Pons (tissue), 1 donor: ENCODE measurements at regions not wholly inside any gene's neighbourhood (a gene's known extent, or its start where the extent isn't known, plus 50 kb on each side); places are given as distances from the start of the nearest gene placed in this dataset.
"Not testable (repeated sequence)": the region's sequence is repeated elsewhere in the genome, so short reads cannot be mapped to it uniquely, and the experiment has no call there.

Experiments
- DNase-seq: peaks from one replicate; pipeline ENCODE4 v3.0.0-alpha.2; 2016; ENCODE audit warnings: low spot score

- no peak for DNase-seq
These were observed 624.8 kb upstream of the PTCHD4 start for GRCh38 chr6:48735846-48736245.

GRCh38 chr6:48733581-48733980, 622.6 kb upstream of the PTCHD4 start:
- DNase-seq, result no peak

DNA sequence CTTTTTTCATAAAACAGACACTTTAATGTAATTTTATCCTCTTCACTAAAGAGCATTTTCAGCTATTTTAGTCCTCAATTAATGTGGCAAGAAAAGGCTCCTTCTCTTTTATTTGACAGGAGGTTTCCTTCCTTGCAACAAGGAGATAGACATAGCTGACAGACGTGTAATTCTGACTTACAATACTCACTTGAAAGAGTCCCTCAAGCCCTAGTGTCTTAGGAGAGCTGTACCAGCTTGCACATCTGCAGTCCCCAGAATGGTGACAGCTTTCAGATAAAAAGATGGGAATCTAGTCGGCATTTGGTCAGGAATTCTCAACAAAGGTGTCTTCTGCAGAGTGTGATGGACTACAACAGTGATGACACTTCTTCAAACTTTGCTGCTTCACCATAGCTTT, 603.7 kb upstream of the PTCHD4 start:
- no peak for DNase-seq

GRCh38 chr6:48714250-48714649, 603.3 kb upstream of the PTCHD4 start:
- DNase-seq, result no peak

GRCh38 chr6:48713612-48714011, 602.6 kb upstream of the PTCHD4 start:
- no peak for DNase-seq

GRCh38 chr6:48706310-48706709, 595.3 kb upstream of the PTCHD4 start:
- no peak for DNase-seq

GRCh38 chr6:48701572-48701971, 590.6 kb upstream of the PTCHD4 start:
- DNase-seq, result no peak

- no peak for DNase-seq
These were observed 584.9 kb upstream of the PTCHD4 start for GRCh38 chr6:48695872-48696271.

DNA sequence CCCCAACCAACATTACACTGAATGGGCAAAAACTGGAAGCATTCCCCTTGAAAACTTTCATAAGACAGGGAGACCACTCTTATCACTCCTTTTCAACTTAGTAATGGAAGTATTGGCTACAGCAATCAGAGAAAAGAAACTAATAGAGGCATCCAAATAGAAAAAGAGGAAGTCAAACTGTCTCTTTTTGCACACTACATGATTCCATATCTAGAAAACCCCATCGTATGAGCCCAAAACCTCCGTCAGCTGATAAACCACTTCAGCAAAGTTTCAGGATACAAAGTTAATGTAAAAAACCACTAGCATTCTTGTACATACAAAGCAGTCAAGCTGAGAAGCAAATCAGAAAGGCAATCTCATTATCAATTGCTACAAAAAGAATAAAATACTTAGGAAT, 580.4 kb upstream of the PTCHD4 start:
- DNase-seq, result no peak

DNA sequence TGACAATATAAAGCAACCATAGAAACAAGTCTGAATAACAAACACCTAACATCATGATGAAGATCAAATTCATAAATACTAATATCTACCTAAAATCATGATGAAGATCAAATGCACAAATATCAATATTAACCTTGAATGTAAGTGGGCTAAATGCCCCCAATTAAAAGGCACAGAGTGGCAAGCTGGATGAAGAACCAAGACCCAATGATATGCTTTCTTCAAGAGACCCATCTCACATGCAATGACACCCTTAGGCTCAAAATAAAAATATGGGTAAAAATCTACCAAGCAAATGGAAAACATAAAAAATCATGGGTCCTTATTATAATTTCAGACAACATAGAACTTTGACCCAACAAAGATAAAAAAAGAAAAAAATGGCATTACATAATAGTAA, 578.5 kb upstream of the PTCHD4 start:
- DNase-seq, result no peak

- DNase-seq, result no peak
These were observed 567.4 kb upstream of the PTCHD4 start for GRCh38 chr6:48678390-48678789.

DNA sequence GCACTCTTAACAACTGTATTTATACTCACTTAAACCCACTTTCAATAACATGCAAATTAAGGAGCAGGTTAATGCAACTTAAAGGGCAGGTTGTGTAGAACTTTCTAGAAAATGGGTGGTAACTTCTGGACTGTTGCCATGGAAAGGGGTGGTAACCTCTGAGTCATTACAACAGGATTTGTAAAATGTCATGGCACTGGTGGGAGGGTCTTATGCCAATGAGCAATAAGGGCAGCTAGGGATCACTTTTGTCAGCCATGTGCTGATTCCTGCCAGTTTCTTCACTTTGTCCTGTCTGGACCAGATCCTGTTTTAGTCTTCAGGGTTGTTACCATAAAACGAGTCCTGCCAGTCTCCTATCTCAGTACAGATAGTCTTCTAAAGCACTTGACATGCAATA, 560.5 kb upstream of the PTCHD4 start:
- no peak for DNase-seq

DNA sequence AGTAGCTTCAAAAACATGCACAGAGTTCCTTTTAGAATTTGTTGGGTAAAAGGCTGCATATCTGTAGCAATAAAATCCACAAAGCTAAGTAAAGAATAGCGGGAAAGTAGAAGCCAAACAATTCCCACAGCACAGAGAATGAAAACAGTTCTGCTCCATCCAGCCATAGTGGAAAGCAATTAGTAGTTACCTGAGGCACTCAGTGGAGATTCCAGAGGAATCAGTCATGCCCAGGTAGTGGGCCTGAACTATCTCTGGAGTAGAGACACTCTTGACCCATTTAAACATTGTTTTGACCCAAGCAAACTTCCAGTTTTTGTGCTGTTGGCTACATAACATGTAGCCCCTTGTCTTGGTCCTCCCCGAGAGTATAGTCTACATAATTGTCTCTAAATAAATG, 559.5 kb upstream of the PTCHD4 start:
- DNase-seq, result no peak

DNA sequence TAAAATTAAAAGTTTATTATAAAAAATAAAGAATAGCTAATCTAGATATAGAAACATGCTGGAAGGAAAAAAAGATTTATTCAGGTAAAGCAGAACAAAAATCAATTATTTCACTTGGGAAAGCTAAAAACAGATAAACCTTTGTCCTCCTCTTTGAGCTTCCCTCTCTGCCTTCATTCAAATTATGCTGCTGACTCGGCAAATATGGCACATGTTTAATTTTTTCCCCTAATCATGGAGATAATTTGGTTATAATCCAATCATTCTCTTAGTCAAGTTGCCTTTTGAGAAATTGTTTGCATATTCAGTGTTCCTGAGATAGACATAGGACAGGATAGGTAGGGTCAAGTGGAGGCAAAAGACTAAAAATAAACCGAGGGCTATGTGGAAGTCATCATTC, 556.8 kb upstream of the PTCHD4 start:
- no peak for DNase-seq

DNA sequence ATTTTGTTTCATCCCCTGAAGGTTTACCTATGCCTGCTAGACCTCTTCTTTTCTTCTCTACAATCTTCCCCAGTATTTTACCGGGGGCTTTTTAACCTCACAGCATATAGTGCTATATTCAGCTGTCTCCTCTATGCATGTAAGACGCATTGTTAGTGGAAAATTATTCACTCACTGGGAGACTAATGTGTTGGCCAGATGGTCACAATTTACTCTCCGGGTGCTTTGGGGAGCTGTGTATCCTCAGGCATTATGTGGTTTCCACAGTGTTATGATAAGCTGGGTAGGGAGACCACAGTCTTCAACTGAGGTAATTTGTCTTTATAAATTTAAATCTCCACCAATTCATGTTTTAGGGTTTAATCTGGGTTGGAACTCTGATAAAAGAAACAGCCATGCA, 553.8 kb upstream of the PTCHD4 start:
- no peak for DNase-seq

GRCh38 chr6:48658915-48659314, 547.9 kb upstream of the PTCHD4 start:
- DNase-seq, result no peak

DNA sequence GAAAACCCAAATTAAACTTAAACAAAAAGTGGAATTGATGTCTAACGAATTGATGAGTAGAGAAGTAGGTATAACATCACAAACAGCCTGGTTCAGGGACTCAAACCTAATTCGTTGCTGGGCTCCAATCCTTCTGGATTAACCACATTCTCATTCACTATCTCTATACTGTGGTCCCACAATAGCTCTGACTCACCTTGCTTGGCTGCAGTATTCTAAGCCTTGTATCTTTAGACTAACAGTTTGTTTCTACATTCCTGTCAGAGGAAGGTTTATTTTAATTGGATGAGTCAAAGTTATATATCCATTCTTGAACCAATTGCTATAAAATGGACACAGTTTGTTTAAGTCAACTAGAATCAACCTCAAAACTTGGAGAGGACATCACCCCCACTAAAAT, 530.5 kb upstream of the PTCHD4 start:
- no peak for DNase-seq

DNA sequence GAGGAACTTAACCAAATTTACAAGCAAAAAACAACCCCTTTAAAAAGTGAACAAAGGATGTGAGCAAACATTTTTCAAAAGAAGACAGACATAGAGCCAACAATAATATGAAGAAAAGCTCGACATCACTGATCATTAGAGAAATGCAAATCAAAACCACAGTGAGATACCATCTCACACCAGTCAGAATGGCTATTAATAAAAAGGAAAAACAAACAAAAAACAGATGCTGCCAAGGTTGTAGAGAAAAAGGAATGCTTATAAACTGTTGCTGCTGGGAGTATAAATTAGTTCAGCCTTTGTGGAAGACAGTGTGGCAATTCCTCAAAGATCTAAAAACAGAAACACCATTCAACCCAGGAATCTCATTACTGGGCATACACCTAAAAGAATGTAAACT, 527.8 kb upstream of the PTCHD4 start:
- not testable (repeated sequence) for DNase-seq

DNA sequence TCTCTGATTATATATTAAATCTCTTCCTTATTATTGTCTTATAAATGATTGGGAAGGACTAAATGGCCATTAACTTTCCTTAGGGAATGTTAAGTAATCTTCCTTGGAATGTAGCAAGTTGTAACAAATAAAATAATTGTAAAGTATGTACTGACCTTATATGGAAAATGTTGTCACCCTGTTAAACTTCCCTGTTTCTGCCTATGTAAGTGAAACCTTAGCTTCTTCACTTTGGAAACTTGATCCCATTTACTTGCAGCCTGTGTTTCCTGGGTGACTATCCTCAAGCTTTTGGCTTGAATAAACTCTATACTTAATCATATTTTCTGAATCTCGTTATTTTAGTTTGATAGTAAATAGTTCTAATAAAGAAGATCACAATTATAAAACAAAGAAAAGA, 519.5 kb upstream of the PTCHD4 start:
- no peak for DNase-seq

- no peak for DNase-seq
These were observed 517.3 kb upstream of the PTCHD4 start for GRCh38 chr6:48628316-48628715.

GRCh38 chr6:48626421-48626820, 515.4 kb upstream of the PTCHD4 start:
- no peak for DNase-seq

GRCh38 chr6:48624631-48625030, 513.6 kb upstream of the PTCHD4 start:
- DNase-seq, result no peak

DNA sequence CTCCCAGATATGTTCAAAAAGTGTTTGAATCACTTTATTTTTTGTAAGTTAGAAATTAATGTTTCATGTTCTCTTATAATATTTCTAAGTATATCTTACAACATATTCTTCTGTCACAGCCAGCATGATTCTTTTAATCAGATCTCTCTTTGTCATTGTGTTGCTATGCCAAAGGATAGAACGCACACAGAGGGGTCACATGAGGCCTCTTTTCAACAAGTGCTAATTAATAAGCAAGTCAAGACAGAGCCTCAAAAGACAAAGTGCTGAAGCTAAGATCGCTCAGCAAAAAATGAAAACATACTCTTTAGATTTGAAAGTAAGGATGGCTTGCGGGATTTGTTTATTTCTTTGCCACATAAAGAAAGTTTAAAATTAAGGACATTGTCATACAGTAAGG, 508.8 kb upstream of the PTCHD4 start:
- DNase-seq, result no peak

DNA sequence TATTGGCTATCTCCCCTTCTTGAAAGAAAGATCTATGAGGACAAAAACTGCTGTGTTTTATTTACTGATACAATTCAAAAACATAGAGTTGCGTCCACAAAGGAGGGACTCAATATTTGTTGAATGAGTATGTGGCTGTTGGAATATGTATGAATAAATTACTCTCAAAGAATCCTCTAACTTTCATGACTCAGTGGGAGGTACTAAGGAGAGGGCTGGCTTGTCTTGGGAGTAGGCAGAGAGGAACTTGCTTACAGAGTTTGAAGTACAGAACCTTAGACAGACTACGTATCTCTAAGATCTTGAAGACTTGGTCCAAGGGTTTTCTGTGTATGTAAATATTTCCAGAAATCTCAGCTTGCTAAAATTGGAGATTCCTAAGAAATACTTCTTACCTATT, 504.0 kb upstream of the PTCHD4 start:
- no peak for DNase-seq

DNA sequence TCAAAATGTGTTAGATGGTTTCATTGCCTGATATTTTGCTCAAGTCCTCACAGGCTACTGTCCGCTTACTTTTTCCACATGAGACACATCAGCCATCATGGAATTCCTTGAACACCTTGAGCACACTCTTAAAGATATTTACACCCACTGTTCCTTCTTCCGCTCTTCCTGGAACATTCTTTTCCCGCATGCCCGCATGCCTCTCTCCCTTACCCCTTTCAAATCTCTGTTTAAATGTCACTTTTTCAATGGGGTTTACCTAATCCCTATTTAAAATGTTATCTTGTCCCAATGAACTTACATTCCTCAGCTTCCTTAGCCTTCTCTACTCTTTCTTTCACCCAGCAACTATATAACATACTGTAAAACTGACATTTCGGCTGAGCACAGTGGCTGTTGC, 503.3 kb upstream of the PTCHD4 start:
- DNase-seq, result no peak
